GM18870 (cell line): ENCODE measurements at regions not wholly inside any gene's neighbourhood (a gene's known extent, or its start where the extent isn't known, plus 50 kb on each side); places are given as distances from the start of the nearest gene placed in this dataset.
"Not testable (repeated sequence)": the region's sequence is repeated elsewhere in the genome, so short reads cannot be mapped to it uniquely, and the experiment has no call there.

ENCODE experiments used
- ATAC-seq: cut with Tn5 transposase; IDR thresholded peaks from one replicate; pipeline ENCODE4 v1.9.1; 2021; ENCODE audit warnings: moderate library complexity; ENCODE audit not compliant: unreplicated experiment

- no peak for ATAC-seq
Observed at GRCh38 chr2:145935016-145935415, 1415.1 kb upstream of the ZEB2 start.

- no peak for ATAC-seq
Observed at GRCh38 chr2:145931781-145932395, 1412.0 kb upstream of the ZEB2 start.

- no peak for ATAC-seq
Observed at GRCh38 chr2:145930318-145930717, 1410.4 kb upstream of the ZEB2 start.

GRCh38 chr2:145927131-145927950 lies 1407.4 kb upstream of the ZEB2 start:
- no peak for ATAC-seq

GRCh38 chr2:145925591-145925990 lies 1405.7 kb upstream of the ZEB2 start:
- no peak for ATAC-seq

GRCh38 chr2:145919477-145919876 lies 1399.6 kb upstream of the ZEB2 start:
- no peak for ATAC-seq

- ATAC-seq, result no peak
Observed at GRCh38 chr2:145918951-145919350, 1399.0 kb upstream of the ZEB2 start.

- no peak for ATAC-seq
Observed at GRCh38 chr2:145916799-145917198, 1396.9 kb upstream of the ZEB2 start.

GRCh38 chr2:145914716-145915115 lies 1394.8 kb upstream of the ZEB2 start:
- ATAC-seq, result no peak

GRCh38 chr2:145910416-145910815 lies 1390.5 kb upstream of the ZEB2 start:
- peak; percentile 71 for ATAC-seq

GRCh38 chr2:145909766-145910165 lies 1389.8 kb upstream of the ZEB2 start:
- ATAC-seq, result no peak

GRCh38 chr2:145909175-145909755 lies 1389.3 kb upstream of the ZEB2 start:
- ATAC-seq, result no peak

- ATAC-seq, result no peak
Observed at GRCh38 chr2:145906354-145906753, 1386.4 kb upstream of the ZEB2 start.

GRCh38 chr2:145905371-145905770 lies 1385.5 kb upstream of the ZEB2 start:
- no peak for ATAC-seq

- ATAC-seq, result no peak
Observed at GRCh38 chr2:145897151-145897550, 1377.2 kb upstream of the ZEB2 start.

GRCh38 chr2:145887915-145888314 lies 1368.0 kb upstream of the ZEB2 start:
- ATAC-seq, result no peak

- ATAC-seq, result not testable (repeated sequence)
Observed at GRCh38 chr2:145880997-145881396, 1361.1 kb upstream of the ZEB2 start.

GRCh38 chr2:145875016-145875415 lies 1355.1 kb upstream of the ZEB2 start:
- no peak for ATAC-seq

- no peak for ATAC-seq
Observed at GRCh38 chr2:145874466-145874865, 1354.5 kb upstream of the ZEB2 start.

- no peak for ATAC-seq
Observed at GRCh38 chr2:145864501-145864900, 1344.6 kb upstream of the ZEB2 start.

- no peak for ATAC-seq
Observed at GRCh38 chr2:145861940-145862339, 1342.0 kb upstream of the ZEB2 start.

GRCh38 chr2:145860083-145860482 lies 1340.2 kb upstream of the ZEB2 start:
- ATAC-seq, result no peak
